ENCODE measurements at regions not wholly inside any gene's neighbourhood (a gene's known extent, or its start where the extent isn't known, plus 50 kb on each side); places are given as distances from the start of the nearest gene placed in this dataset.

DNA sequence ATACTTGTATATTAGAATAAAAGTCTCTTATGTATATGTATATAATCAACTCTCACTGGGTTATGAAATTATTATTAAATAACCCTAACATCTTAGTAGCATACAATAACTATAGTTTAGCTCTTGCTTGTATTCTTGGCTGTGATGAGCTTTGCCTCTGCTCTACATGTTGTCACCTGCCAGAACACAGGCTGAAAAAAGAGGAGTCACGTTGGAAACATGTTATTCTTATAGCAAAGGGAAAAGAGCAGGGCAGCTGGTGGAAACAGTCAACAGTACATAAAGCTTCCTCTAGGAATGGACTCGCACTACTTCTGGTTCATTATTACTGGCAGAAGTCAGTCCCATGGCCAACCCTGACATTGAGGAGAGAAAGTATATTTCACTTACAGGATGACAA, 362.0 kb upstream of the KYNU start:
- TF ChIP-seq POLR2AphosphoS5 (IDR thresholded peaks at IDR 0.05; ENCODE audit: low read depth, low read length) (no peak), SIN3A (IDR thresholded peaks at IDR 0.05; ENCODE audit: borderline replicate concordance, insufficient read depth, low read depth, low read length) (no peak)
- TF ChIP-seq, protein P1, sequence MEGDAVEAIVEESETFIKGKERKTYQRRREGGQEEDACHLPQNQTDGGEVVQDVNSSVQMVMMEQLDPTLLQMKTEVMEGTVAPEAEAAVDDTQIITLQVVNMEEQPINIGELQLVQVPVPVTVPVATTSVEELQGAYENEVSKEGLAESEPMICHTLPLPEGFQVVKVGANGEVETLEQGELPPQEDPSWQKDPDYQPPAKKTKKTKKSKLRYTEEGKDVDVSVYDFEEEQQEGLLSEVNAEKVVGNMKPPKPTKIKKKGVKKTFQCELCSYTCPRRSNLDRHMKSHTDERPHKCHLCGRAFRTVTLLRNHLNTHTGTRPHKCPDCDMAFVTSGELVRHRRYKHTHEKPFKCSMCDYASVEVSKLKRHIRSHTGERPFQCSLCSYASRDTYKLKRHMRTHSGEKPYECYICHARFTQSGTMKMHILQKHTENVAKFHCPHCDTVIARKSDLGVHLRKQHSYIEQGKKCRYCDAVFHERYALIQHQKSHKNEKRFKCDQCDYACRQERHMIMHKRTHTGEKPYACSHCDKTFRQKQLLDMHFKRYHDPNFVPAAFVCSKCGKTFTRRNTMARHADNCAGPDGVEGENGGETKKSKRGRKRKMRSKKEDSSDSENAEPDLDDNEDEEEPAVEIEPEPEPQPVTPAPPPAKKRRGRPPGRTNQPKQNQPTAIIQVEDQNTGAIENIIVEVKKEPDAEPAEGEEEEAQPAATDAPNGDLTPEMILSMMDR (IDR thresholded peaks at IDR 0.05): no peak
